SK-N-SH (cell line): ENCODE measurements at regions not wholly inside any gene's neighbourhood (a gene's known extent, or its start where the extent isn't known, plus 50 kb on each side); places are given as distances from the start of the nearest gene placed in this dataset.

Experiments
- CTCF ChIA-PET: fragments of 300-600, 350-600 bp; formaldehyde crosslinking; extraction: SDS; loops from one replicate; lab custom pipeline; 2021; lab: Yijun Ruan, JAX
- POLR2A ChIA-PET: fragments of 350-600 bp; sonication (Branson Sonifier 250); formaldehyde crosslinking; extraction: SDS; loops from one replicate; lab custom pipeline; 2020; ENCODE audit warnings: antibody characterized with exemption, inconsistent platforms; lab: Yijun Ruan, JAX
- DNase-seq: peaks from one replicate; pipeline ENCODE4 v3.0.0; 2012
- H2AFZ ChIP-seq: fragments of 200-600 bp; sonication (generic); 2 replicates; pipeline ENCODE4 v1.8.1; 2016; ENCODE audit warnings: antibody characterized with exemption, mild to moderate bottlenecking, low read depth
- H3F3A ChIP-seq: fragments of 200-600 bp; sonication (generic); replicated peaks from 2 replicates; pipeline ENCODE3; 2016; ENCODE audit warnings: antibody characterized with exemption, mild to moderate bottlenecking; ENCODE audit not compliant: insufficient read depth
- H3K27ac ChIP-seq, 2 experiments: fragments of 200-500 bp in 1 of 2; fragments of 200-600 bp in 1 of 2; sonication (Bioruptor generic) in 1 of 2; sonication (generic), shearing (Covaris generic) in 1 of 2; 2 replicates each; pipeline versions ENCODE4 v1.5.1 to v1.6.1; 2014 to 2016; ENCODE audit warnings: low read depth in 2 of 2, inconsistent platforms in 1 of 2, low read length in 1 of 2, mild to moderate bottlenecking in 1 of 2, mixed read lengths in 1 of 2
- H3K27me3 ChIP-seq: fragments of 200-600 bp; sonication (generic), shearing (Covaris generic); 2 replicates; pipeline ENCODE4 v1.6.1; 2016; ENCODE audit warnings: mixed run types; ENCODE audit not compliant: insufficient read depth
- H3K36me3 ChIP-seq, 2 experiments: fragments of 200-500 bp in 1 of 2; fragments of 200-600 bp in 1 of 2; sonication (Bioruptor generic) in 1 of 2; sonication (generic) in 1 of 2; replicated peaks in 1 of 2; 2 replicates each; pipeline versions ENCODE3 to v1.5.1; 2014 to 2016; ENCODE audit warnings: low read length in 1 of 2, mild to moderate bottlenecking in 1 of 2; ENCODE audit not compliant: insufficient read depth in 2 of 2, control insufficient read depth in 1 of 2
- H3K4me1 ChIP-seq, 2 experiments: fragments of 200-500 bp in 1 of 2; fragments of 200-600 bp in 1 of 2; sonication (Bioruptor generic) in 1 of 2; sonication (generic), shearing (Covaris generic) in 1 of 2; 2 replicates each; pipeline versions ENCODE4 v1.5.1 to v1.6.1; 2014 to 2016; ENCODE audit warnings: low read depth in 1 of 2, low read length in 1 of 2, mixed run types in 1 of 2; ENCODE audit not compliant: insufficient read depth in 2 of 2, control insufficient read depth in 1 of 2
- H3K4me2 ChIP-seq: fragments of 200-600 bp; sonication (generic), shearing (Covaris generic); 2 replicates; pipeline ENCODE4 v1.6.1; 2017; ENCODE audit warnings: mixed run types
- H3K4me3 ChIP-seq, 2 experiments: fragments of 200-500 bp in 1 of 2; fragments of 200-600 bp in 1 of 2; sonication (Bioruptor generic) in 1 of 2; sonication (generic), shearing (Covaris generic) in 1 of 2; 2 replicates each; pipeline versions ENCODE4 v1.5.1 to v1.8.1; 2014 to 2016; ENCODE audit warnings: low read depth in 2 of 2, inconsistent platforms in 1 of 2, low read length in 1 of 2, mild to moderate bottlenecking in 1 of 2, mixed read lengths in 1 of 2, moderate library complexity in 1 of 2
- H3K79me2 ChIP-seq: fragments of 200-600 bp; sonication (generic); 2 replicates; pipeline ENCODE4 v1.8.1; 2017; ENCODE audit warnings: mild to moderate bottlenecking; ENCODE audit not compliant: insufficient read depth
- H3K9ac ChIP-seq: fragments of 200-600 bp; sonication (generic); 2 replicates; pipeline ENCODE4 v1.6.1; 2017; ENCODE audit warnings: mixed run types
- H3K9me2 ChIP-seq: fragments of 200-600 bp; sonication (generic); 2 replicates; pipeline ENCODE4 v1.6.1; 2017; ENCODE audit warnings: mixed run types
- H3K9me3 ChIP-seq: fragments of 200-600 bp; sonication (generic); 2 replicates; pipeline ENCODE4 v1.6.1; 2017; ENCODE audit warnings: mixed run types, mild to moderate bottlenecking, moderate library complexity
- H4K20me1 ChIP-seq: fragments of 200-600 bp; sonication (generic); 2 replicates; pipeline ENCODE4 v1.6.1; 2017; ENCODE audit warnings: mild to moderate bottlenecking, mixed run types; ENCODE audit not compliant: insufficient read depth
- ELF1 ChIP-seq: IDR thresholded peaks from 2 replicates; pipeline ENCODE4 v1.4.0; 2012
- EZH2phosphoT487 ChIP-seq: fragments of 200-600 bp; sonication (generic); IDR thresholded peaks from 2 replicates; pipeline ENCODE4 v1.6.1; 2017; ENCODE audit warnings: low read depth, mixed run types, mild to moderate bottlenecking, antibody characterized with exemption, moderate library complexity, borderline replicate concordance
- FOXJ3 ChIP-seq: sonication (generic); formaldehyde crosslinking; IDR thresholded peaks from 2 replicates; pipeline ENCODE4 v1.5.1; 2020; ENCODE audit warnings: mild to moderate bottlenecking, missing genetic modification reagents
- GATA2 ChIP-seq: sonication (generic); formaldehyde crosslinking; IDR thresholded peaks from 2 replicates; pipeline ENCODE4 v1.5.0; 2020; ENCODE audit warnings: mild to moderate bottlenecking, missing genetic modification reagents
- MXI1 ChIP-seq: IDR thresholded peaks from 2 replicates; pipeline ENCODE4 v1.6.1; 2012; ENCODE audit warnings: mild to moderate bottlenecking, low read depth, low read length, improper control_type of control experiment
- NFIC ChIP-seq: IDR thresholded peaks from 2 replicates; pipeline ENCODE4 v1.4.0; 2012; ENCODE audit warnings: borderline replicate concordance
- POLR2AphosphoS5 ChIP-seq: IDR thresholded peaks from 2 replicates; pipeline ENCODE4 v1.6.1; 2012; ENCODE audit warnings: low read depth, low read length
- RAD21 ChIP-seq: IDR thresholded peaks from 2 replicates; pipeline ENCODE4 v1.6.1; 2012; ENCODE audit warnings: mild to moderate bottlenecking, low read length
- RCOR1 ChIP-seq: fragments of 150-350 bp; IDR thresholded peaks from 2 replicates; pipeline ENCODE4 v1.6.1; 2017; ENCODE audit warnings: antibody characterized with exemption, low read length
- RFX5 ChIP-seq: IDR thresholded peaks from 2 replicates; pipeline ENCODE4 v1.6.1; 2012; ENCODE audit warnings: mild to moderate bottlenecking, improper control_type of control experiment, low read length
- SIN3A ChIP-seq: IDR thresholded peaks from 2 replicates; pipeline ENCODE4 v1.6.1; 2012; ENCODE audit warnings: low read depth, mild to moderate bottlenecking, low read length, moderate library complexity, borderline replicate concordance
- TAF1 ChIP-seq: IDR thresholded peaks from 2 replicates; pipeline ENCODE4 v1.6.1; 2012; ENCODE audit warnings: low read depth, mild to moderate bottlenecking, low read length, moderate library complexity, borderline replicate concordance
- TCF12 ChIP-seq: IDR thresholded peaks from 2 replicates; pipeline ENCODE4 v1.4.0; 2012
- YY1 ChIP-seq: IDR thresholded peaks from 2 replicates; pipeline ENCODE4 v1.4.0; 2012; ENCODE audit warnings: low read depth, mild to moderate bottlenecking
- WGBS: methylation state at CpG from one replicate; pipeline ENCODE4 v1.1.6; 2017; ENCODE audit warnings: low lambda C conversion rate; 5-methylcytosine and 5-hydroxymethylcytosine counted together
- TF ChIP-seq, protein P1 (sequence below): IDR thresholded peaks from 2 replicates; pipeline ENCODE4 v1.4.0; 2012; ENCODE audit warnings: low read depth, borderline replicate concordance
- TF ChIP-seq, protein P2 (sequence below): IDR thresholded peaks from 2 replicates; pipeline ENCODE4 v1.4.0; 2012; ENCODE audit warnings: low read depth
- TF ChIP-seq, protein P3 (sequence below): IDR thresholded peaks from 2 replicates; pipeline ENCODE4; 2012
- TF ChIP-seq, protein P4 (sequence below): fragments of 150-350 bp; IDR thresholded peaks from 2 replicates; pipeline ENCODE4 v1.6.1; 2016; ENCODE audit warnings: mild to moderate bottlenecking, low read depth, low read length

DNA sequence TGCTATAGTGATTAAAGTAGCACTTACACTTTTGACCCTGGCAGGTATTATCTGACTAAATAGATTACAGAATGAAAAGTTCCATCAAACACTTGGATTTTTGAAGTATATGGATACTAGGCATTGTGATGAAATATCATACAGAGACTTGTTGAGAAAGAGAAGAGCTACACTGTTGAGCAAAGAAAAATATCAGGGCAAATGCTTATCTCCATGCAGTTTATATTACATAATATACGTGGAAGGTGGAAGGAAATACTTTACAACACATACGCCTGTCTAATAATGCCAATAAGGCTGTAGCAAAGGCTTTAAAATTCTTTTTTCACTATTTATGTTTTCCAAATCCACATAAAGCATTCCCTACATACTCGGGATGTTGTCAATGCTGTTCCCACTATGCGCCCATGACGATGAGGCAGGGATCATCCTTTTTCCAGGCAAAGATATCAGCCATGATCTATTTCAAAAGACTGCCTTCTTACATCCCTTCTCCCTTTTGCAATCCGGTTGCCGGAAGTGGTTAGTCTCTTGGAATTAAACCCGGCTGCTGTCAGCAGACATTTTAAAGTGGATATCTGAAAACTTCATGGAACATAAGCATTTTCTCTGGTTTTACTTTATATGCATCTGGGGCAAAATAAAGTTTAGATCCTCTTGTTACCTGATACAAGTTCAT, 92.6 kb upstream of the ITGA4 start:
- no peaks in the 10 kb centered on the region for H3K9me3 ChIP-seq
- H3K9ac ChIP-seq = no peak overlapping the region
- 90% methylated on average over 8 of the region's 8 CpGs for WGBS
- no peaks in the 10 kb centered on the region for H4K20me1 ChIP-seq
- H3K27ac ChIP-seq = no peak overlapping the region
- DNase-seq = no peak
- CTCF ChIA-PET = no interaction called here
- H3K27me3 ChIP-seq = no peaks in the 10 kb centered on the region
- H3K79me2 ChIP-seq = no peaks in the 10 kb centered on the region
- H3F3A ChIP-seq = no peaks in the 10 kb centered on the region
- no peak overlapping the region for H2AFZ ChIP-seq
- H3K36me3 ChIP-seq = no peaks in the 10 kb centered on the region
- no peak overlapping the region for H3K4me2 ChIP-seq
- POLR2A ChIA-PET = no interaction called here
- no peak overlapping the region for H3K4me3 ChIP-seq
- H3K9me2 ChIP-seq = no peaks in the 10 kb centered on the region
- H3K4me1 ChIP-seq = no peaks in the 10 kb centered on the region
- TF ChIP-seq RFX5 = no peak
- no peak for TF ChIP-seq FOXJ3 (CRISPR knock-in tag)
- TF ChIP-seq EZH2phosphoT487 = no peak
- no peak for TF ChIP-seq RAD21
- TF ChIP-seq, protein P1, sequence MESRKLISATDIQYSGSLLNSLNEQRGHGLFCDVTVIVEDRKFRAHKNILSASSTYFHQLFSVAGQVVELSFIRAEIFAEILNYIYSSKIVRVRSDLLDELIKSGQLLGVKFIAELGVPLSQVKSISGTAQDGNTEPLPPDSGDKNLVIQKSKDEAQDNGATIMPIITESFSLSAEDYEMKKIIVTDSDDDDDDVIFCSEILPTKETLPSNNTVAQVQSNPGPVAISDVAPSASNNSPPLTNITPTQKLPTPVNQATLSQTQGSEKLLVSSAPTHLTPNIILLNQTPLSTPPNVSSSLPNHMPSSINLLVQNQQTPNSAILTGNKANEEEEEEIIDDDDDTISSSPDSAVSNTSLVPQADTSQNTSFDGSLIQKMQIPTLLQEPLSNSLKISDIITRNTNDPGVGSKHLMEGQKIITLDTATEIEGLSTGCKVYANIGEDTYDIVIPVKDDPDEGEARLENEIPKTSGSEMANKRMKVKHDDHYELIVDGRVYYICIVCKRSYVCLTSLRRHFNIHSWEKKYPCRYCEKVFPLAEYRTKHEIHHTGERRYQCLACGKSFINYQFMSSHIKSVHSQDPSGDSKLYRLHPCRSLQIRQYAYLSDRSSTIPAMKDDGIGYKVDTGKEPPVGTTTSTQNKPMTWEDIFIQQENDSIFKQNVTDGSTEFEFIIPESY = no peak
- no peak for TF ChIP-seq GATA2 (CRISPR knock-in tag)
- TF ChIP-seq TAF1 = no peak
- TF ChIP-seq, protein P2, sequence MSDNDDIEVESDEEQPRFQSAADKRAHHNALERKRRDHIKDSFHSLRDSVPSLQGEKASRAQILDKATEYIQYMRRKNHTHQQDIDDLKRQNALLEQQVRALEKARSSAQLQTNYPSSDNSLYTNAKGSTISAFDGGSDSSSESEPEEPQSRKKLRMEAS = no peak
- no peak for TF ChIP-seq TCF12
- TF ChIP-seq MXI1 = no peak
- TF ChIP-seq YY1 = no peak
- TF ChIP-seq RCOR1 = no peak
- TF ChIP-seq ELF1 = no peak
- TF ChIP-seq, protein P3, sequence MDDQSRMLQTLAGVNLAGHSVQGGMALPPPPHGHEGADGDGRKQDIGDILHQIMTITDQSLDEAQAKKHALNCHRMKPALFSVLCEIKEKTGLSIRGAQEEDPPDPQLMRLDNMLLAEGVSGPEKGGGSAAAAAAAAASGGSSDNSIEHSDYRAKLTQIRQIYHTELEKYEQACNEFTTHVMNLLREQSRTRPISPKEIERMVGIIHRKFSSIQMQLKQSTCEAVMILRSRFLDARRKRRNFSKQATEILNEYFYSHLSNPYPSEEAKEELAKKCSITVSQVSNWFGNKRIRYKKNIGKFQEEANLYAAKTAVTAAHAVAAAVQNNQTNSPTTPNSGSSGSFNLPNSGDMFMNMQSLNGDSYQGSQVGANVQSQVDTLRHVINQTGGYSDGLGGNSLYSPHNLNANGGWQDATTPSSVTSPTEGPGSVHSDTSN = no peak
- TF ChIP-seq, protein P4, sequence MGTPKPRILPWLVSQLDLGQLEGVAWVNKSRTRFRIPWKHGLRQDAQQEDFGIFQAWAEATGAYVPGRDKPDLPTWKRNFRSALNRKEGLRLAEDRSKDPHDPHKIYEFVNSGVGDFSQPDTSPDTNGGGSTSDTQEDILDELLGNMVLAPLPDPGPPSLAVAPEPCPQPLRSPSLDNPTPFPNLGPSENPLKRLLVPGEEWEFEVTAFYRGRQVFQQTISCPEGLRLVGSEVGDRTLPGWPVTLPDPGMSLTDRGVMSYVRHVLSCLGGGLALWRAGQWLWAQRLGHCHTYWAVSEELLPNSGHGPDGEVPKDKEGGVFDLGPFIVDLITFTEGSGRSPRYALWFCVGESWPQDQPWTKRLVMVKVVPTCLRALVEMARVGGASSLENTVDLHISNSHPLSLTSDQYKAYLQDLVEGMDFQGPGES = no peak
- TF ChIP-seq SIN3A = no peak
- TF ChIP-seq NFIC = no peak
- TF ChIP-seq POLR2AphosphoS5 = no peak
